ENCODE measurements at regions not wholly inside any gene's neighbourhood (a gene's known extent, or its start where the extent isn't known, plus 50 kb on each side); places are given as distances from the start of the nearest gene placed in this dataset.

GRCh38 chr2:10246831-10247230 is 55.9 kb upstream of the HPCAL1 start:
- in situ Hi-C loops (cut with MboI) (no loop called here), intact Hi-C loops (cut with micrococcal nuclease) (no loop called here)
- Histone ChIP-seq H3K36me3 (ENCODE audit: control insufficient read depth, insufficient read depth, low read length) (no peaks in the 10 kb centered on the region), H4K20me1 (replicated peaks; ENCODE audit: control insufficient read depth, insufficient read depth, low read length) (no peaks in the 10 kb centered on the region), H2AFZ (ENCODE audit: low read depth, low read length) (no peak overlapping the region), H3K27ac (ENCODE audit: extremely low read depth, low read depth, low read length) (no peak overlapping the region), H3K79me2 (ENCODE audit: control insufficient read depth, insufficient read depth, low read length) (no peaks in the 10 kb centered on the region), H3K4me2 (ENCODE audit: insufficient read depth, low read length) (no peak overlapping the region), H3K9me1 (ENCODE audit: control insufficient read depth, insufficient read depth, low read length) (no peaks in the 10 kb centered on the region), H3K9me3 (replicated peaks; ENCODE audit: control insufficient read depth, insufficient read depth, low read depth, low read length) (peaks cover 5% of the 10 kb centered on the region), H3K9ac (ENCODE audit: insufficient read depth in 1 of 2, low read depth in 2 of 2, low read length in 2 of 2) (no peak overlapping the region), H3K4me1 (replicated peaks in 1 of 2; ENCODE audit: control insufficient read depth in 2 of 2, insufficient read depth in 2 of 2, low read length in 2 of 2) (no peaks in the 10 kb centered on the region), H3K27me3 (ENCODE audit: control insufficient read depth in 2 of 2, insufficient read depth in 2 of 2, low read length in 2 of 2) (peaks cover 8 to 29% of the 10 kb centered on the region in 2 experiments; a peak in 4 of 5 replicates), H3K4me3 (no peak overlapping the region)
- FAIRE-seq (no peak), DNase-seq (ENCODE audit: extremely low read depth in 1 of 4, low spot score in 3 of 4) (no peak), ATAC-seq (no peak)
- 13% methylated on average over 5 of the region's 5 CpGs for WGBS (ENCODE audit: insufficient coverage, low coverage, missing lambda C conversion rate)
- no TSS peak for BruUV-seq (replicated peaks)
- no peak for TF ChIP-seq ARID3A (IDR thresholded peaks at IDR 0.05; ENCODE audit: borderline replicate concordance, low read depth, low read length)
- no peak for TF ChIP-seq ATF3 (IDR thresholded peaks at IDR 0.05)
- TF ChIP-seq ATF3 (CRISPR knock-in tag; conservative IDR thresholded peaks at IDR 0.05), result no peak
- no peak for TF ChIP-seq PBX2 (CRISPR knock-in tag; IDR thresholded peaks at IDR 0.05; ENCODE audit: low read depth)
- TF ChIP-seq PBX2 (tag; conservative IDR thresholded peaks at IDR 0.05; ENCODE audit: low read depth), result no peak
- TF ChIP-seq ZNF280B (CRISPR knock-in tag; IDR thresholded peaks at IDR 0.05), result no peak
- no peak for TF ChIP-seq ZBTB2 (IDR thresholded peaks at IDR 0.05)
- no peak for TF ChIP-seq NFATC3 (IDR thresholded peaks at IDR 0.05)
- TF ChIP-seq PRDM10 (IDR thresholded peaks at IDR 0.05; ENCODE audit: partially characterized antibody), result no peak
- TF ChIP-seq BCOR (IDR thresholded peaks at IDR 0.05), result no peak
- ChIA-PET POLR2A (no interaction called here), CTCF (ENCODE audit: low intra/inter-chr PET ratio) (no interaction called here)

All from K562 (cell line).